ENCODE measurements at regions not wholly inside any gene's neighbourhood (a gene's known extent, or its start where the extent isn't known, plus 50 kb on each side); places are given as distances from the start of the nearest gene placed in this dataset.

DNA sequence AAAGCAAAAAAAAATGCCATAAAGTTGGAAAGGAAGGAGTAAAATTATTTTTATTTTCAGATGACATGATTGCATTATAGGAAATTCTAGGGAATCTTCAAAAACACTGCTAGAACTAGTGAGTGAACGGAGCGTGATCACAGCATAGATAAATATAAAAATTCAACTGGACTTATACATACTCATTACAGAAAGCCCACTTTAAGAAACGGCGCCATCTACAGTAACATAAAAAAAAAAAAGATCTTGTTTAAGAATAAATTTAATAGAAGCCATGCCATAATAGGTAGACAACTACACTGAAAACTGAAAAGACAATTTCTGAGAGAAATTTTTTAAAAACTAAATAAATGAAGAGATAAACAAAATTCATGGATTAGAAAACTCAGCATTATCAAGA is 623.1 kb upstream of the MGMT start:
- Histone ChIP-seq H3K27ac (ENCODE audit: insufficient read depth, low read depth, low read length) (no peak overlapping the region), H3K79me2 (ENCODE audit: control insufficient read depth, insufficient read depth, low read length) (no peaks in the 10 kb centered on the region), H3K9me1 (replicated peaks; ENCODE audit: control insufficient read depth, extremely low read depth, insufficient read depth, low read length) (no peaks in the 10 kb centered on the region), H3K9me3 (replicated peaks; ENCODE audit: control insufficient read depth, insufficient read depth, low read length) (no peaks in the 10 kb centered on the region), H3K4me2 (ENCODE audit: insufficient read depth, low read length) (no peak overlapping the region), H4K20me1 (replicated peaks; ENCODE audit: control insufficient read depth, extremely low read depth, insufficient read depth, low read length) (no peaks in the 10 kb centered on the region), H3K4me3 (replicated peaks in 1 of 3; ENCODE audit: insufficient read depth in 1 of 3, low read depth in 1 of 3, low read length in 3 of 3) (no peak overlapping the region), H3K4me1 (ENCODE audit: control insufficient read depth, extremely low read depth, insufficient read depth, low read length) (no peaks in the 10 kb centered on the region), H3K27me3 (ENCODE audit: control insufficient read depth in 2 of 2, insufficient read depth in 2 of 2, low read length in 2 of 2) (no peaks in the 10 kb centered on the region), H2AFZ (ENCODE audit: low read depth, low read length) (no peak overlapping the region), H3K36me3 (ENCODE audit: control insufficient read depth in 2 of 2, extremely low read depth in 1 of 2, insufficient read depth in 2 of 2, low read length in 2 of 2) (no peaks in the 10 kb centered on the region), H3K9ac (replicated peaks; ENCODE audit: extremely low read depth, insufficient read depth, low read length) (no peak overlapping the region)
- DNase-seq (ENCODE audit: low read depth, low spot score) (no peak), FAIRE-seq (no peak)
- no TSS peak for BruUV-seq (replicated peaks)
- intact Hi-C loops (cut with micrococcal nuclease) (no loop called here), dilution Hi-C loops (cut with MboI; ENCODE audit: extremely low pct_ligation_motif_present, low sequenced_read_pairs) (no loop called here)
- ChIA-PET POLR2A (no interaction called here), CTCF (no interaction called here)
- TF ChIP-seq POLR2A (IDR thresholded peaks at IDR 0.05; ENCODE audit: low read depth, low read length) (no peak), MYC (IDR thresholded peaks at IDR 0.05; ENCODE audit: low read depth, low read length) (no peak), GATA2 (IDR thresholded peaks at IDR 0.05; ENCODE audit: insufficient read depth, insufficient read length, low read depth, low read length) (no peak)
- TF ChIP-seq, protein P1, sequence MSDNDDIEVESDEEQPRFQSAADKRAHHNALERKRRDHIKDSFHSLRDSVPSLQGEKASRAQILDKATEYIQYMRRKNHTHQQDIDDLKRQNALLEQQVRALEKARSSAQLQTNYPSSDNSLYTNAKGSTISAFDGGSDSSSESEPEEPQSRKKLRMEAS (IDR thresholded peaks at IDR 0.05; ENCODE audit: insufficient read depth, insufficient read length) = no peak
- TF ChIP-seq, protein P2, sequence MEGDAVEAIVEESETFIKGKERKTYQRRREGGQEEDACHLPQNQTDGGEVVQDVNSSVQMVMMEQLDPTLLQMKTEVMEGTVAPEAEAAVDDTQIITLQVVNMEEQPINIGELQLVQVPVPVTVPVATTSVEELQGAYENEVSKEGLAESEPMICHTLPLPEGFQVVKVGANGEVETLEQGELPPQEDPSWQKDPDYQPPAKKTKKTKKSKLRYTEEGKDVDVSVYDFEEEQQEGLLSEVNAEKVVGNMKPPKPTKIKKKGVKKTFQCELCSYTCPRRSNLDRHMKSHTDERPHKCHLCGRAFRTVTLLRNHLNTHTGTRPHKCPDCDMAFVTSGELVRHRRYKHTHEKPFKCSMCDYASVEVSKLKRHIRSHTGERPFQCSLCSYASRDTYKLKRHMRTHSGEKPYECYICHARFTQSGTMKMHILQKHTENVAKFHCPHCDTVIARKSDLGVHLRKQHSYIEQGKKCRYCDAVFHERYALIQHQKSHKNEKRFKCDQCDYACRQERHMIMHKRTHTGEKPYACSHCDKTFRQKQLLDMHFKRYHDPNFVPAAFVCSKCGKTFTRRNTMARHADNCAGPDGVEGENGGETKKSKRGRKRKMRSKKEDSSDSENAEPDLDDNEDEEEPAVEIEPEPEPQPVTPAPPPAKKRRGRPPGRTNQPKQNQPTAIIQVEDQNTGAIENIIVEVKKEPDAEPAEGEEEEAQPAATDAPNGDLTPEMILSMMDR (IDR thresholded peaks at IDR 0.05; ENCODE audit: extremely low read depth in 1 of 2, insufficient read depth in 1 of 2, low read depth in 1 of 2, low read length in 2 of 2) = no peak

DNA sequence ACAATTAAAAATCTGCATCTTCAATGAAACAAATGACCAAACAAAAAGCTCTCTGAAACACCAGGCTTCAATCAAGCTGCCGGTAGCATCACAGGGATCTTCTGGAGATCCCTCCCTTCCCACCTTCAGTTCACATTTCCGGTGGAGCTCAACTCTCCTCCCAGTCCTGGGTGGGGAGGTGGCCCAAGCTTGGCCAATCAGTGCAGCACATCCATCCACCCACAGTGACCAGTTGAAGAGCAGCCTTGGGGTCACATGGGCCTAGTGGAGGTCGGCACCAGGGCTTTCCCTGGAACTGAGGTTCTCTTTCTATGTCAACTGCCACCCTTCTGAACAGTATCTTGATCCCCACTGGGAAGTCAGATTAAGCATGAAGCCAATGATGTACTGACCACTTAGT is 620.1 kb upstream of the MGMT start:
- FAIRE-seq (no peak), DNase-seq (ENCODE audit: low read depth, low spot score) (no peak)
- no peak overlapping the region for H3K4me2 ChIP-seq (ENCODE audit: insufficient read depth, low read length)
- H3K9me1 ChIP-seq (replicated peaks; ENCODE audit: control insufficient read depth, extremely low read depth, insufficient read depth, low read length) = no peaks in the 10 kb centered on the region
- no peak overlapping the region for H2AFZ ChIP-seq (ENCODE audit: low read depth, low read length)
- no peaks in the 10 kb centered on the region for H3K79me2 ChIP-seq (ENCODE audit: control insufficient read depth, insufficient read depth, low read length)
- no peak for TF ChIP-seq GATA2 (IDR thresholded peaks at IDR 0.05; ENCODE audit: insufficient read depth, insufficient read length, low read depth, low read length)
- no peak for TF ChIP-seq JUN (IDR thresholded peaks at IDR 0.05; ENCODE audit: borderline replicate concordance, insufficient read depth, insufficient read length, low read depth)
- no peaks in the 10 kb centered on the region for H3K4me1 ChIP-seq (ENCODE audit: control insufficient read depth, extremely low read depth, insufficient read depth, low read length)
- H3K4me3 ChIP-seq (replicated peaks in 1 of 3; ENCODE audit: insufficient read depth in 1 of 3, low read depth in 1 of 3, low read length in 3 of 3) = no peak overlapping the region
- intact Hi-C loops (cut with micrococcal nuclease) = no loop called here
- H3K9ac ChIP-seq (replicated peaks; ENCODE audit: extremely low read depth, insufficient read depth, low read length) = no peak overlapping the region
- CTCF ChIA-PET = no interaction called here
- H3K9me3 ChIP-seq (replicated peaks; ENCODE audit: control insufficient read depth, insufficient read depth, low read length) = no peaks in the 10 kb centered on the region
- no peaks in the 10 kb centered on the region for H3K36me3 ChIP-seq (ENCODE audit: control insufficient read depth in 2 of 2, extremely low read depth in 1 of 2, insufficient read depth in 2 of 2, low read length in 2 of 2)
- dilution Hi-C loops (cut with MboI; ENCODE audit: extremely low pct_ligation_motif_present, low sequenced_read_pairs) = no loop called here
- POLR2A ChIA-PET = no interaction called here
- no peak overlapping the region for H3K27ac ChIP-seq (ENCODE audit: insufficient read depth, low read depth, low read length)
- H4K20me1 ChIP-seq (replicated peaks; ENCODE audit: control insufficient read depth, extremely low read depth, insufficient read depth, low read length) = no peaks in the 10 kb centered on the region
- no TSS peak for BruUV-seq (replicated peaks)
- no peaks in the 10 kb centered on the region for H3K27me3 ChIP-seq (ENCODE audit: control insufficient read depth in 2 of 2, insufficient read depth in 2 of 2, low read length in 2 of 2)
